Stimulated activated CD8-positive, alpha-beta memory T cell treated with anti-CD3 and anti-CD28 coated beads, Interleukin-2, amount 100 ng/mL, for 48 hours (primary cell): ENCODE measurements at regions not wholly inside any gene's neighbourhood (a gene's known extent, or its start where the extent isn't known, plus 50 kb on each side); places are given as distances from the start of the nearest gene placed in this dataset.
A peak's percentile ranks its signal among the peaks of the same experiment; 100 is the strongest.
"Not testable (repeated sequence)": the region's sequence is repeated elsewhere in the genome, so short reads cannot be mapped to it uniquely, and the experiment has no call there.

Experiments used
- DNase-seq, 2 donors: peaks; one replicate each; pipeline ENCODE4 v3.0.0-alpha.2; 2020; ENCODE audit warnings: low read depth in 2 of 2

DNA sequence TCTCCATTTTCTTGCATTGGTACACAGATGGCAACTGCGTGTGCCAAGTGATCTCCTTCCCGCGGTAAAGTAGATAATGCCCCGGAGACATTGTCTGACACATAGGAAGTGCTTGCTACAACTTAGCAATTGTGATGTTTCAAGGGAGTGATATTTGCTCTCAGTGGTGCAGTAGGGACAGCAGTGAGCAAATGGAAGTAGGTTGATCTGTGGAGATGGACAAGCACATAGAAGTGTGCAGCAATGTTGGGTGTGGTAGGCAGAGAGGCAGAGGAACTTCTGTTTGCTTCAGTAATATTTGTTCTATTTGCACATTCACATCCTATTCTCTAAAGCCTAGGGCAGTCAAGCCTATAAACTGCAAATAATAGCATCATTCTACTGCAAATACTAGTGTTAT lies 846.7 kb upstream of the PRKX start:
- no peak for DNase-seq

DNA sequence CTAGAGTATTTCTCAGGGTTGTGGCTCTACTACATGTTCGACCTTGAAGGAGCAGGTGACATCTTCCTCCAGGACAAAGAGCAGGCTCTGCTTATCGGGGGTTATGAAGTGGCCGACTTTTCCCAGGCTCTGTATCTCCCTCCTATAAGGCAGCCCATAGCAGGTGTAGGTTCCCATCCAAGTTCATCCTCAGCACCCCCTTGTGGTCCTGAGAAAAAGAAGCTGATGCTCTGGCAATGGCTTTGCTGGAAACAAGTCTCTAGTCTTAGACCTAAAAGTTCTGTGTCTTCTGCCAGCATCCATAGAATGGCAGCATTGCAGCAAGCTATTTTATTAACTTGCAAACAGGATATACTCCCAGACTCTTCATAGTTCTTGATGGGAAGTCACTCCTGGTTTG lies 836.6 kb upstream of the PRKX start:
- DNase-seq = no peak

DNA sequence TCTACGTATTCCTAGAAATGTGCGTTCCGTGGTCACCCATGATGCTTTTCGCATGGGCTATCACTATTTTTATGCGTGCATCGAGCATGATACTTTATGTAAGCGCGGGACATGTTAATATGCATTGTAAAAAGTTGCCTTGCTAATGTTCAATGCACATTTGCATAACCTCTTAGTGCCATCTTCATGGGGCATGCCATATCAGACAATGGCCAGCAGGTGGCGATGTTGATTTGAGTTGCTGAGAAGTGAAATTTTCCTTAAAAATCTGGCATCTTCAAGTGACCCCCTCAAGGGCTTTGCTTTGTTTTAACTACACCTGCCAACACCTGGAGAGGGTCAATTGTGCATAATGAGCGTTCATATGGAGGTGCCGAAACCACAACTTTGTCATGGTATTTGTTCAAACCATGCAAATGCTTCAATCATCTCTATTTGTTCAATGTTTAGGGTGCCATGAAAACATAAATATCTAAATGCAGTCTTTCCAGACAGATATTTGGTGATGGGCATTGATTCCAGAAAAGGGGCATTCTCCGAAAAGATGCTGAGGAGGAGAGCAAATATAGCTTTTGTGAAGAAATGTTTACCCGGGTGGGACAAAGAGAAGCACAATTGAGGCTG lies 833.9 kb upstream of the PRKX start:
- peak; percentile 0 to 6 for DNase-seq

DNA sequence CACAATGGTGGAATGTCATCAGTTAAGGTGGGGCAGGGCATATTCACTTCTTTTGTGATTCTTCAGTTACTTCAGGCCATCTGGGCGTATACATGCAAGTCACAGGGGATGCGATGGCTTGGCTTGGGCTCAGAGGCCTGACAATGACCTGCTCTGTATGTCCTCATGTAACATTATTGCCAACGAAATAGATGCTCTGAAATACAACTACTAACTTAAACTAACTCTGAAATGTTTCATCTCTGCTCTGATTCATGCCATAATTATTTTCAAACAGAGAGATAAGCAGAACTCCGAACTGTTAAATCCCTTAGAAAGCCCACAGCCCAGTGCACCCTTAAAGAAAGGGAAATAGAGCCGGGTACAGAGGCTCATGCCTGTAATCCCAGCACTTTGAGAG lies 832.7 kb upstream of the PRKX start:
- not testable (repeated sequence) for DNase-seq

DNA sequence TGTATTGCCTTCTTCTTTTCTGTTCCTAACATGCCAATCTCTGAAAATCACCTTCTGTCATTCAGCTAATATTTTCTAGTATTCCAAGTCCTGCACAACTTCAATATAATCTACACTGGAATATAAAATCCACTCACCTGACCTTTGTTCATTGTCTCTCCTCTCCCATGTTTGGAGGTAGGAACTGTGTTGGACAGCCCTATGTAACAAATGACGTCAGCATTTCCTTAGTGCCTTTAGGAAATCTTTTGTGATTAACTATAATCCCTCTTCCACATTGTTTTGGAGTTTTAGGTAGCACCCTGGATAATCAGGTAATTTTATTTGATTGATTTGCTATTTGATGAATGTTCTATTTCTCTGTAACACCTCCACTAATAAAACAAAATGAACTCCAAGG lies 814.8 kb upstream of the PRKX start:
- DNase-seq = no peak

DNA sequence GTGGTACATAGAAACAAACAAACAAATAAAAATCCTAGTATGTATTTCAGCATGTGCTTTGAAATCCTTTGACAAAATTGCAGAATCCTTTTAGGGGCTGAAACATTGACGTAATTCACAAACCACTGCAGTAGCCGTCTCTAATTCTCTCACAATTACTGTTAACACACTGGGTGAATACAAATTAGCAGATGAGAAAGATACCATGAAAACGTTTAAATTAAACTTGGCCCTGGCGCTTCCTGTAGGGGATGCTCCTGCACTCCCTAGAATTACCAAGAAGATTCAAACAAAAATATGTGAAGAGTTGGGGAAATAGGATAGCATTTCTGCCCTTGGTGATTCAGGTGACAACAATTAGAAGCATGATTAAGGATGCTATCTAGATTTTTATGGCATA lies 772.5 kb upstream of the PRKX start:
- DNase-seq = no peak

DNA sequence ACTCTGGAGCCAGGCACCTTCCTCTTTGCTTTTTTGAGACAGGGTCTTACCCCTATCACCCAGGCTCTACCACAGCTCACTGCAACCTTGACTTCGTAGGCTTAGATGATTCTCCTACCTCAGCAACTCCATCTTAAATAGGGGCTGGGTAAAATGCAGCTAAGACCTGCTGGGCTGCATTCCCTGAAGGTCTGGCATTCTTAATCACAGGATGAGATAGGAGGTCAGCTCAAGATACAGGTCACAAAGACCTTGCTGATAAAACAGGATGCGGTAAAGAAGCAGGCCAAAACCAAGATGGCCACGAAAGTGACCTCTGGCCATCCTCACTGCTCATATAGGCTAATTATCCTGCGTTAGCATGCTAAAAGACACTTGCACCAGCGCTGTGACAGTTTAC lies 770.8 kb upstream of the PRKX start:
- no peak for DNase-seq

DNA sequence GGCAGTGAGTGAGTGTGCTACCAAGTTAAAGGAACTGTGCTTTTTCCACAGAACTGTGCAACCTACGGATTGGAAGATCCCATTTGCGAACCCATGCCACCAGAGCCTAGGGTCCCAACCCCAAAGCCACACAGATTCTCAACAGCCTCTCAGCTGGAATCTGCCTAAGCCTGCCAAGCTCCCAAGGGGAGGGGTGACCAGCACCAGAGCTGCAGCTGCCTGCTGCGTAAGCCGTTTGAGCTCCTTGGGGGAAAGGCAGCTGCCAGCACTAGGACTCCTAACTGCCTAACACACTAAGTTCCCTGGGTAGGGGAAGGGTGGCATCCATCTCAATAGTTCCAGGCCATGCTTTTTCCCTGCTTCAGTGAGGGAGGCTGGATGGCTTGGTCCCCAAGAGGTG lies 738.1 kb upstream of the PRKX start:
- no peak for DNase-seq

DNA sequence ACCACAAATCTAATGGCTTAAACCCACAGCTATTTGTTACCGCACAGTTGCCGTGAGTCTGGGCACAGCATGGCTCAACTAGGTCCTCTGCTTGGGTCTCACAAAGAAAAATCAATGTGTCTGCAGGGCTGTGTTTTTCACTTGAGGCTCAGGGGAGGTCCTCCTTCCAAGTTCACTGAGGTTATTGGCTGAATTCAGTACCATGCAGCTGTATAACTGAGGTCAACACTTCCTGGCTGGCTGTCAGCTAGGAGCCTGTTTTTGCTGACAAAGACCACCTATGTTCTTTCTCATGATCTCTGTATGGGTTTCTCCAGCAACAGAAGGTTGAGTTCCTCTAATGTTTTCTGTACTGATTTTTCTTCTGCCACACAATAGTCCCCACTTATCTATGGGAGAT lies 736.7 kb upstream of the PRKX start:
- no peak for DNase-seq

DNA sequence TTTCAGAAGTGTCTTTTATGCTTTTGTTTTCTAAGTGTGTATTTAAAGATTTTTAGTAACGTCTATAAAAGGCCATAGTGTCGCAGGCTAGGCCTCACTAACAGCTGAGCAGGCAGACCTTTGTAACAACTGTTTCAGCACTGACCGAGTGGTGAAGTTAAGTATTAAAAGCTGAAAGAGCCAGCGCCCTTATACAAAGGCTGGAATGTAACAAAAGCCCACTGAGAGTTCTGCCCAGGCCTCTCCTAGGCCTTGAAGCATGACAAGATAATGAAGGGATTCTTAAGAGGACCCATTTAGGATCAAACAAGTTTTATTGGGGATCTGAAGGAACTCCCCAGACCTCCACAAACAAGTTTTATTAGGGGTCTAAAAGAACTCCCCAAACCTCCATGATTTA lies 722.5 kb upstream of the PRKX start:
- no peak for DNase-seq

DNA sequence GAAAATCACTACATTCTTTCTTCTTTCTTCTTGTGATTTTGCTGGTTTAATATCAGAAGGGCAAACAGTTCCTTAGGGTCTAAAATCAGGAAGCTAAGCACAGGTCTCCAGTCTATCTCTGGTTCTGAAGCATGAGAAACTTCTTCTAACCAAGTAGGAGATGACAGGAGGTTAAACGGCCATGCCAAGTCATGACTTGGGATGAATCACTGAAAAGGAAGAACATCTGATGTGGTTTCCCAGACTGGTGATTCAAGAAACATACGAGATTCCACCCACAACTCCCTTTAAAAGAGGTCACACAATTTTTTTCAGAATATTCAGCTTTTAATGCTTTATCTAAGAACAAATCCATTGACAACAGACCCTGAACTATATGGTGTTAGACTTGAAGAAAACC lies 684.0 kb upstream of the PRKX start:
- no peak for DNase-seq

DNA sequence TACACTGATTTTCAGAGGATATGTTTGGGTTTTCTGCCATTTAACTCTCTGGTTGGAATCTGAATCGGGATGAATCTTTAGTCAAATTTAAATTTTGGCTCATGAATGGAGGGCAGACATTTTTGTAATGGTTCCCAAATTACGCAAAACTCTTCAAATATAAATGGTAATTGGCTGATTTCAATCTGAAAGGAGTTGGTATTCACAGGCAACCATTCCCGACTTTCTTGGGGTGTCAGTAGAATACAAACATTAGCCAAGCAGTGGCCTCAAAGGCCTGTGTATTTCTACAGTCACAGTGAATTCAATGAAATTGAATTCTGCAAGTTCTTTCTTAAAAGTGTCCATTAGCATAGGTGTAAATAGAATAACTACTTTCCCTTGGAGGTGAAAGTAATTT lies 668.8 kb upstream of the PRKX start:
- no peak for DNase-seq

DNA sequence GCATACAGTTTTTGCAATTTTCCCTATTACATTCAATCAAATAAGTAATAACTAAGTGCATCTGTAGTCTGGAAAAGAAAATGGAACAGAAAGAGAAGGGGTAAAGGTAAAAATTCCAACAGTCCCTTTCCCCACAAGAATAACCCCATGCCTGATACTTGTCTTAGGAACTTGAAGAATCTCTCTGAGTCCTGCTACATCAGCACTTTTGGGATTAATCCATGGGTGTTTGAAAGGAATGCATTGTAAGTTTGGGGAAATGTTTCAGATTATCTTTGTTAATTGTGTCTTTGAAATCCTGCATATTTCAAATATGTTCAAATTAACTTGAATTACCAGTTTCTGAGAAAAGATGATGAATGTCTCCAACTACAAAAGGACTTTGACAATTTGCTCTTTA lies 667.3 kb upstream of the PRKX start:
- DNase-seq = no peak

DNA sequence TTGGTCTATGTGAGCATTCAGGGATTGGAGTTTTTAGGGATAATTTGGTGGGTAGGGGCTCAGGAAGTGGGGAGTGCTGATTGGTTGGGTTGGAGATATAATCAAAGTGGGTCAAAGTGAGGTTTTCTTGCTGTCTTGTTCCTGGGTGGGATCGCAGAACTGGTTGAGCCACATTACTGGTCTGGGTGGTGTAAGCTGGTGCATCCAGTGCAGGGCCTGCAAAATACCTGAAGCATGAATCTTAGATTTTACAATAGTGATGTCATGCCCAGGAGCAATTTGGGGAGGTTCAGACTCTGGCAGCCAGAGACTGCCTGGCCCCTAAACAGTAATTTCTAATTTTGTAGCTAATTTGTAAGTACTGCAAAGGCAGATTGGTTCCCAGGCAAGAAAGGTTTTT lies 665.6 kb upstream of the PRKX start:
- DNase-seq = no peak

DNA sequence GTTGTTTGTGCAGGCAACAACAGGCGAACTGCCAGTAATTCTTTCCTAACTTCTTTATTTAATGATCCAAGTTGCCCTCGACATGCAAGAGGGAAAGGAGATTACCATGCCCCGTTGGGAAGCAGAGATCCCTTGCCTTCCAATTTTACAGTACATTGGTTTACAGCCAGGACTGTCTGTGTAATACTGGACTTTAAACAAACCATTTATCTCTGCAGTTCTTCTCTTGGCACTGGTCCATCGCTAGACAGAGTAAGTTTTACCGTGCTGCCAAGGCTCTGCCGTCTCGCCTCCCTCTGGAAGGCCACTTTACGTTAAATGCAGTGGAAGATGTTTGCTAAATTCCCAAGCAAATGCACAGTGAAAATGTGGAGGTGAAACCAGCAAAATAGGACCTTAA lies 660.3 kb upstream of the PRKX start:
- DNase-seq = no peak

DNA sequence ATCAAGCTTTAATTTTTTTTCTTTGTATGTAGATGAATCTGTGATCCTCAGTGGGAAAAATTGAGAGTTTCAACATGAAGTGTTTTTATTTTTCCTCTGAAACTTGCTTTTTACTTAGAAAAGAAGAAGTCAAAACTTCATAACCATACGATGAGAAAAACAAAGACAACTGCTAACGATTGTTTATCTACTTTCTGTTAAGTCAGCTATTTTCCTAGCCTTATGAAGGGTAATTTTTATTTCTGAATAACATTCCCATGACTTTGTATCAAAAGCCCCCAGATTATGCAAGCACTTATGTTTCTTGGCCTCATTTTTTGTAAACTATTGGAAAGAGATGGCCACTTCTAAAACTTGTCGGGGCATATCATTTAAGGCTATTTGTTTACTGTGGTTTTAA lies 645.1 kb upstream of the PRKX start:
- no peak for DNase-seq

DNA sequence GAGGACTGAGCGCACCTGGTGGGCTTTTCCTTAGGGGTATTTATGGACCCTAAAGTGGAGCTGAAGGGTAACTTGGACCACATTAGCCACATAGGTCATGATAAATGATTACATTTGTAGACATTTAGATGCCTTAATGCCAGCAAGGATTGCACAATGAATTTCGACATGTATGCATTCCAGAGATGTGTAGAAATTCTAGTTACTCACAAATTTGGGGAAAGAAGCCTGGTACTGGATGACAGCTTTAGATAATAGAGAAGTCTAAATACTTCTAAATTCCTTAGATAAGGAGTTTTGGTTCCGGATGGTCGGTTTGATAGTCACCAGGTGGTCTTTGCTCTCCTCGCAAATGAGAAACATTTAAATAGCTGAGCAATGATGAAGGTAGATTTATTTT lies 609.5 kb upstream of the PRKX start:
- no peak for DNase-seq

DNA sequence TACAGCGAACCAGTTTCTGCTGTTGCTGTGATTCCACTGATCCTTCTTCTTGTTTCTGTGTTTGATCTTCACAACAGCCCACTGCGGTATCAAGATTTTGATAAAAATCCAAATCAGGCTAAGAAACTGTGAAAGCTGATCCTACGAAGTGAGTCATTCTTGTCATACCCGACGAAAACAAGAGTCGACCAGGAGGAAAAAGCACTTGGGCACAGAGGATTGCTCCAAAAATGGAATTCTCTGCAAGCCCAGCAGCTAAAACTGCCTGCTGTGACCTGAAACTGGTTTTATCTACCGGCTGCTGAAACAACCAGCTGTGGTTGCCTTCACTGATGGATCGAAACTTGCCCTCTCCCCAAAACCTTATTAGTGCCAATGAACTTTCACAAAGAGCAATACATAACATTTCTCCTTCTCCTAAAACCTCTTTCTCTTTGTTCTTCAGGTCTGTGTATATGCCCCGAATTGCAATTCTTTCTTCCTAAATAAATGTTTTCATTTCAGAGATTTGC lies 607.0 kb upstream of the PRKX start:
- no peak for DNase-seq

DNA sequence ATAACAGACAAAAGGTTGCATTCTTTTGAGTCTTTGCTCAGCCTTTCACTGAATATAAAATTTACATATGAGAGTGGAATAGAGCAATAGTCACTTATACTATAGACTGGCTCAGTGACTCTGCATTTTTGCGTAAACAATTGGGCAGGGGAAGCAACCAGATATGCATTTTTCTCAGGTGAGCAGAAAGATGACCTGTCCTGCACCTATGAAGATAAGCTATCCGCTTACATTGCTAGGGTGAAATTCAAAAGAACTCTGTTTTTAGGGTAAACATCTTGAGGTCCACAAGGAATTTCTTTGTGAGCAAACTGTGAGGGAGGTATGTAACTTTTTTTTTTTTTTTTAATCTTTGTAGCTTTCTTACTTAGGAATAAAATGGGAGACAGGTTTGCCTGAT lies 602.4 kb upstream of the PRKX start:
- no peak for DNase-seq

DNA sequence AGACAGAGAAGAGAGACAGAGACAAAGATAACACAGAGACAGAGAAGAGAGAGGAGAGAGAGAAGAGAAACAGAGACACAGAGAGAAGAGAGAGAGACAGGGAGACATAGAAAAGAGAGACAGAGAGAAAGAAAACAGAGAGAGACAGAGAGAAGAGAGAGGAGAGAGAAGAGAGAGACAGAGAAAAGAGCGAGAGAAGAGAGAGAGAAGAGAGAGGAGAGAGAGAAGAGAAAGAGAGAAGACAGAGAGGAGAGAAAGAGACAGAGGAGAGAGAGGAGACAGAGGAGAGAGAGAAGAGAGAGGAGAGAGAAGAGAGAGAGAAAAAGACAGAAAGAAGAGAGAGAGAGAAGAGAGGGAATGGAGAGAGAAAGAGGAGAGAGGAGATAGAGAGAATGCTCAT lies 601.1 kb upstream of the PRKX start:
- DNase-seq = no peak

DNA sequence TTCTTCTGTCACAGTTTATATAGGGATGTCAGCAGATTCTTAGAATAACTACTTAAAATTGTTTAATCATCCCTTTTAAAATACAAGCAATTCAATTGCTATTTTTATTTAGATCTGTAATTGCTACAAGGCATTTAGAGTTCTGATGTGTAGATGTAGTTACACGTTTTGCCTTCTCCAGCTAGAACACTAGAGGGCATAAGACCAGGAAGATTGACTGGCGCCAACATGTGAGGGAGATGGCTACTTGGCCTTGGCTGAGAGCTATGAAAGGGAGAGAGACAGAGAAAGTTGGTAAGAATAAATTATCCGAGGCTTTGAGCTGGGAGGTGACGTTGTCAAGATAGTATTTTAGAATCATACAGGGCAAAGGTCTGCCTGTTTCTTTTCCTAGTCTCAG lies 563.7 kb upstream of the PRKX start:
- DNase-seq = no peak

DNA sequence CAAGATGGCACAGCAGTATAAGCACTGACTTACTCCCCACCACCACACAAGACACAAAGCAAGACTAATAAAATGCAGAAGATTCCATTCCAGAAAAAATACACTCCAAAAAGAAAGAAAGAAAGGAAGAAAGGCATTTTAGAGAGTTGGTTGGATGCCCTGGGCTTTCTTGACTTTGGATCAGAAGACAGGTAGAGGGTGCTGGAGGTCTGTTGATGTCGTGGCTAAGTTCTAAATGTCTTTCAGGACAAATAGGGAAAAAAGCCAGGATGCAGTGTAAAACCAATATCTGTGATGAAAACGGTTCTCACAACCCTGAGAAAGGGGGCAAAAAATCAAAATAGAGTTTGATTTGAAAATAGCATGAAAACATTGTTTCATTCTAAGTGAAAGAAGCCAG lies 555.2 kb upstream of the PRKX start:
- DNase-seq = no peak

DNA sequence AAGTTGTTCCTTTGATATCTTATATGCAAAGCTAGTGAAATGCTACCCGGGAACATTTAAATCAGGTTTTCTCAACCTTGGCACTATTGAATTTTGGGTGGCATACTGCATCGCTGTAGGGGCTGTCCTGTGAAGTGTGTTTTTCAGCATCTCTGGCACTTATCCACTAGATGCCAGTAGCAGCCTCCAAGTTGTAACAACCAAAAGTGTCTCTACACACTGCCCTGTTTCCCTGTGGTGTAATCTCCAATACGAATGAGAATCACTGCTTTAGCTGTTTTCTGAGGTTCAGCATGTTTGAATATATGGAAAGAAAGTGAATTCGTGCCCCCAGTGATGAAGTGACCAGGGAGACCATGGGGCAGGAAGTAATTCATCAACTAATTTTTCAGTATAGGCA lies 551.6 kb upstream of the PRKX start:
- no peak for DNase-seq

DNA sequence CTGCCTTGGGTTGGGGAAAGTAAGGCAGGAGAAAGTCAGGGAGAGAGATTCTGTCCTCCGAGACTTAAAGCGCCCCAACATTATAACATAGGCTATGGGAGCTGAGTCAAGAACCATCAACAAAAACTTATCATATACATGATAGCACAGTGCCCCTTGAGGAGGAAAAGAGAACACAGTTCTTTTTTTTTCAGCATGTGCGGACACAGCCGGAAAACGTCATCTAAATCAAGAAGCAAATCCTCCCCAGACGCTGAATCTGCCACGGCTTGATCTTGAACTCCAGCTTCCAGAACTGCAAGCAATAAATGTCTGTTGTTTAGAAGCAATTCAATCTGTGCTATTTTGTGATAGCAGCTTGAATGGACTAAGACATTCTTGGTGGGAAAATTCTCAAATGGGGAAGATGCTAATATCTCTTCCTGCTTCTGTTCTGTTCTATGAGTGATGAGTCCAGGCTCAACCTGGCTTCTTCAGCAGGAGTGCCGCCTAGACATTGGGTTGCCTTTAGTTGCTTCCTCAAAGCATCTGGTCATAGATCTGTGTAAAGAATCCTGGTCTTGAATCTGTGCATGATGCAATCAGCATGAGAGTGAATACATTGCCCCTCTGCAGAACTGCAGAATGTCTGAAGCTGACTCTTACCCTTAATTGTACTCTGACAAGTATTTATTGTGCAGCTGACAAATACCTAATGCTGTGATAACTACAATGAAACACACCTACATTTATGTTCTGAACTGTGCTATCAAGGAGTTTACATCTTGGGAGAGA lies 549.8 kb upstream of the PRKX start:
- no peak for DNase-seq
